ENCODE measurements at regions not wholly inside any gene's neighbourhood (a gene's known extent, or its start where the extent isn't known, plus 50 kb on each side); places are given as distances from the start of the nearest gene placed in this dataset.
A peak's percentile ranks its signal among the peaks of the same experiment; 100 is the strongest.
"Not testable (repeated sequence)": the region's sequence is repeated elsewhere in the genome, so short reads cannot be mapped to it uniquely, and the experiment has no call there.

DNA sequence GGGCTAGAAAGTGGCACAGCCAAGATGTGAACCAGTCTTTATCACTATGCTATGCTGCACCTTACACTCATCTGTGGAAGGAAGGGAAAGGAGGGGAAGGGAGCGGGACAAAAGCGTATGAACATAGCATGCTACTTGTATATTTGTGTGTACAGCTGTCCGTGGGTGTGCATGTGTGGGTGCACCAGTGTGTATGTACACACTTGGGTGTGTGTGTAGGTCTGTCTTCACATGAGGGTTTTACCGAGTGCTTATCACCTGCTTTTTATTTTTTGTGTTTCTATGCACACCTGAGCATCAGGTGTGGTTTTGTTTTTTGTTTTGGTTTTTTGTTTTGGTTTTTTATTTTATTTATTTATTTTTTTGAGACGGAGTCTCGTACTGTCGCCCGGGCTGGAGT, 255.7 kb downstream of the RRAGC start:
- Mint-ChIP-seq H3K4me1 (no peaks in the 10 kb centered on the region), H3K9me3 (no peaks in the 10 kb centered on the region), H3K4me3 (no peak overlapping the region), H3K27me3 (peaks cover 9% of the 10 kb centered on the region), H3K27ac (no peak overlapping the region), H3K36me3 (ENCODE audit: low read depth) (no peaks in the 10 kb centered on the region)
- no peak for DNase-seq
- POLR2A ChIA-PET, result no interaction called here
- CTCF ChIA-PET, result no interaction called here

DNA sequence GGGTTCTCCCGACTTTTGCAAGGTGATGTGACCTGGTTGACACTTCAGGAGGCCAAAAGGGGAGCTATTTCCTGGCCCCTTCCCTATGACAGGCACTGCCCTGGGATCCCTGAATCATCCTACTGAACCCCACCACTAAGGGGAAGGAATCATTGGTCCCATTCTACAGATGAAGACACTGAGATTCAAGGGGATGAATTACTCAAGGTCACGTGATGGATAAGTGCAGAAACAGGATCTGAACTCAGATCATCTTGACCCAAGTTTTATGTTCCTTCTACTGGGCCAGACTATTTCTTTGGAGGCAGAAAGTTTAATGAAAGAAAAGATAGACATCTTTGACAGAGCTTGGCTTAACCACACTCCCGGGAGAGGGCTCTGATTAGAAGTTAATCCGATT, 258.7 kb downstream of the RRAGC start:
- DNase-seq, result no peak
- Mint-ChIP-seq H3K27me3 (peaks cover 14% of the 10 kb centered on the region), H3K4me3 (no peak overlapping the region), H3K4me1 (no peaks in the 10 kb centered on the region), H3K27ac (no peak overlapping the region), H3K36me3 (ENCODE audit: low read depth) (no peaks in the 10 kb centered on the region), H3K9me3 (no peaks in the 10 kb centered on the region)
- POLR2A ChIA-PET, result no interaction called here
- CTCF ChIA-PET, result no interaction called here

DNA sequence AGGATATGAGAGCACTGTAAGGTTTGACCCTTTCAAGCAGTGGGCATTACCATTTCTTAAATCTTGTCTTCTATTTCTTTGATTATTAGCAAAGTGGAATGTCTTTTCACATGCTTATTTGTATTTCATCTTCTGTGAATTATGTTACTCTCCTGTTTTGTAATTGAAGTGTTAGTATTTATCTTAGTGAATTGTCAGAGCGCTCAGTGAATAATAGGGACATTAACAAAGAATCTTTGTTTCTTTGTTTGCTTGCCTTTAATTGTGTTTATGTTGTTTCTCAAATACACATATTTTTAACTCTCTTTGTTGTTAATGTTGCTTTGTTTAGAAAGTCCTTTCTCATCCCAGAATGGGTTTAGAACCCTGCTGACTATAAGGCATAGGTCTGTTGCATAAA, 259.3 kb downstream of the RRAGC start:
- peaks cover 14% of the 10 kb centered on the region for H3K27me3 Mint-ChIP-seq
- ChIA-PET CTCF (no interaction called here), POLR2A (no interaction called here)
- H3K9me3 Mint-ChIP-seq, result no peaks in the 10 kb centered on the region
- H3K27ac Mint-ChIP-seq, result no peak overlapping the region
- H3K4me3 Mint-ChIP-seq, result no peak overlapping the region
- no peak for DNase-seq
- no peaks in the 10 kb centered on the region for H3K36me3 Mint-ChIP-seq (ENCODE audit: low read depth)
- no peaks in the 10 kb centered on the region for H3K4me1 Mint-ChIP-seq

DNA sequence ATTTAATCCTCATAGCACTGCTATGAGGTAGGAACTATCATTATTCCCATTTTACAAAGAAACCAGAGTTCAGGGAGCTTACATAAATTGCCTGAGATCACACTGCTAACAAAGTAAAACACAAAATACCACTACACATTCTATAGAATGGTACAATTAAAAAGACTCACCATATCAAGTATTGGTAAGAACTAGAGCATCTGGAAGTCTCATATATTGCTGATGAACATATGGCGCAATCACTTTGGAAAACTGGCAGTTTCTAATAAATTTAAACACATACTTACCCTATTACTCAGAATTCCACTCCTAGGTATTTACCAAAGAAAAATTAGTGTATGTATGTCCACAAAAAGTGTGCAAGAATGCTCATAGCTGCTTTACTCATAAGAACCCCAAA, 261.5 kb downstream of the RRAGC start:
- Mint-ChIP-seq H3K9me3 (peaks cover 13% of the 10 kb centered on the region), H3K36me3 (ENCODE audit: low read depth) (peaks cover 3% of the 10 kb centered on the region), H3K4me3 (no peak overlapping the region), H3K27me3 (peaks cover 22% of the 10 kb centered on the region), H3K27ac (no peak overlapping the region), H3K4me1 (no peaks in the 10 kb centered on the region)
- ChIA-PET POLR2A (no interaction called here), CTCF (interaction anchor here (0.6 kb wide), 1 partner anchor 226 kb away, joined by 3 read pairs; no protein-coding TSS in a partner anchor)
- DNase-seq, result no peak

DNA sequence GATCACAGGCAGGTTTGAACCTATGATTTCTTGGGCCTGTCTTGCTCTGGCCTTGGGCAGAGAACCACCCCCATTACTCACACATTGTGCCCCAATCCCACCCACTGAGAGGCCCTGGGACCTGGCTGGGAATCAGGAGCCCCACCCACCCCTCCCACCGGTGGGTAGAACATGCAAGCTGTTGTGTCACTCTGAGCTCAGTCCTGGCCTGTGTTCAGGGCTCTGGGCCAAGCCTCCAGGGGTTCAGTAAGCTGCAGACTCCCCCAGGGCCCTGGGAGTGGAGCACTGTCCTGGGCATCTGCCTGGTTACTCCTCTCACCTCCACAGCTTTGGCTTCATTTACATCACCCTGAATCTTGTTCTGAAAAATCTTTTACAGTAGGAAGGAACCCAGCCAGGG, 270.5 kb downstream of the RRAGC start:
- Mint-ChIP-seq H3K9me3 (peaks cover 8% of the 10 kb centered on the region), H3K4me1 (peaks cover 17% of the 10 kb centered on the region), H3K4me3 (no peak overlapping the region), H3K36me3 (ENCODE audit: low read depth) (no peaks in the 10 kb centered on the region), H3K27ac (no peak overlapping the region), H3K27me3 (peaks cover 15% of the 10 kb centered on the region)
- POLR2A ChIA-PET, result no interaction called here
- CTCF ChIA-PET, result no interaction called here
- DNase-seq, result no peak

DNA sequence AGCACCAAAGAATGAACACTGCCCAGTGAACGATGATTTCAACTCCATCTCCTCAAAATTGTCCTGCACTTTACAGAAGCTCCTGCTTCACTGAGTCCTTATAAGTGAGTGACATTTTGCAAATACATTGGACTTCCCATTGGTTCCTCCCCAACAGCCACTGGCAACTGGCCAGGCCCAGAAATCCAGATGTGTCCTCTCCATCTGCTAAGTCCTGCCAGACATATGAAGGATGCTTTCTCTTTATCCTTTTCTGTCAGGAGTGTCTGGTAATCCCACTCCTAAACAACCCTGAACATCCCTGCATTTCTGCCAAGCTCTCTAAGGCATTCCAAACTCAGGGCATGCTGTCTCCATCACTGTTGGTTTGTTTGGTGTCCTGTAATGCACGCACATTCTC, 271.8 kb downstream of the RRAGC start:
- ChIA-PET CTCF (no interaction called here), POLR2A (no interaction called here)
- Mint-ChIP-seq H3K36me3 (ENCODE audit: low read depth) (no peaks in the 10 kb centered on the region), H3K27me3 (peaks cover 19% of the 10 kb centered on the region), H3K4me1 (peaks cover 17% of the 10 kb centered on the region), H3K27ac (no peak overlapping the region), H3K4me3 (no peak overlapping the region), H3K9me3 (no peaks in the 10 kb centered on the region)
- no peak for DNase-seq

DNA sequence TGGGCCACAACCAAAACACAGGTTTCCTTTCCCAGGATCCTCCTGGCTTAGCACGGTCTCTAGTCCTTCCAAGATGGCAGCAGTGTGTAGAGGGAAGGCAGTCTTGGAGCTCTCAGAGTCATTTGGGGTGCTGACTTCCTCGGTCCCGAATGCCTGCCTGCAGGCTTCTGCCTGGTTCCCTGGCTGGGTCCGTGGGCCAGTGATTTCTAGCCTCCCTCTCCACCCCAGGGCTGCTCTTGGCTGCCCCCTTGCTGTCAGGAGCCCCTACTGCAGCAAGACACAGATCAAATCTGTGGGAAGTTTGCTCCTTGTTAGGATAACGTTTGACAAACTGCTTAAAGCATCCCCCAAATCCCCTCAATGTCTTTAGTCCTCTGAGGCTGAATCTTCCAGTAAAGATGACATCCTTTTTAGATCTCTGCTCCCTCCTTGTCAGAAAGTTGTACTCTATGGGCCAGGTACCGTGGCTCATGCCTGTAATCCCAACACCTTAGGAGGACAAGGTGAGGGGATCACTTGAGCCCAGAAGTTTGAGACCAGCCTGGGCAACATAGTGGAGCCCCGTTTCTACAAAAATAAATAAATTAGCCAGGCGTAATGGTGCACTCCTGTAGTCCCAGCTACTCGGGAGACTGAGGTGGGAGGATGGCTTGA, 272.5 kb downstream of the RRAGC start:
- H3K4me3 Mint-ChIP-seq, result no peak overlapping the region
- H3K27ac Mint-ChIP-seq, result no peak overlapping the region
- ChIA-PET POLR2A (no interaction called here), CTCF (interaction anchor here (0.8 kb wide), 1 partner anchor 60 kb away, joined by 3 read pairs; no protein-coding TSS in a partner anchor)
- no peaks in the 10 kb centered on the region for H3K9me3 Mint-ChIP-seq
- peak; percentile 56 for DNase-seq
- H3K4me1 Mint-ChIP-seq, result peaks cover 17% of the 10 kb centered on the region
- H3K36me3 Mint-ChIP-seq (ENCODE audit: low read depth), result no peaks in the 10 kb centered on the region
- H3K27me3 Mint-ChIP-seq, result peaks cover 23% of the 10 kb centered on the region

DNA sequence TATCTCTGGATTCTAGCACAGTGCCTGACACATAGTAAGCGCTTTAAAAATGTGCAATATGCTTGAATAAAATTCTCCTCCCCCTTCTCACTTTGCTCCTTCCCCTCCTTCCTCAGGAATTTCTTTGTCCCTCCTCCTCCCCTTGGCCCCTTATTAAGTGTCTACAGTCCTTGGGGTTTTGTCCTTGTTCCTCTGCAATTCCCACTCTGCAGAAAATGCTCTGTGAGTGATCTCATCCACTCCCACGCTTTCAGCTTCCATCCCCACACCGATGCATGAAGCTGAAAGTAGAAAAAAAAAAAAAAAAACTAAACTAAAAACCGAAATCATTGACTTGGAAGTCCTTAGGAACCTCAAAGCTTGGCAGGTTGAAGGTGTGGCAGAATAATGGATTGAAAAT, 273.6 kb downstream of the RRAGC start:
- ChIA-PET POLR2A (no interaction called here), CTCF (no interaction called here)
- Mint-ChIP-seq H3K4me1 (peaks cover 17% of the 10 kb centered on the region), H3K27me3 (peaks cover 33% of the 10 kb centered on the region), H3K27ac (no peak overlapping the region), H3K36me3 (ENCODE audit: low read depth) (no peaks in the 10 kb centered on the region), H3K9me3 (no peaks in the 10 kb centered on the region), H3K4me3 (no peak overlapping the region)
- no peak for DNase-seq

DNA sequence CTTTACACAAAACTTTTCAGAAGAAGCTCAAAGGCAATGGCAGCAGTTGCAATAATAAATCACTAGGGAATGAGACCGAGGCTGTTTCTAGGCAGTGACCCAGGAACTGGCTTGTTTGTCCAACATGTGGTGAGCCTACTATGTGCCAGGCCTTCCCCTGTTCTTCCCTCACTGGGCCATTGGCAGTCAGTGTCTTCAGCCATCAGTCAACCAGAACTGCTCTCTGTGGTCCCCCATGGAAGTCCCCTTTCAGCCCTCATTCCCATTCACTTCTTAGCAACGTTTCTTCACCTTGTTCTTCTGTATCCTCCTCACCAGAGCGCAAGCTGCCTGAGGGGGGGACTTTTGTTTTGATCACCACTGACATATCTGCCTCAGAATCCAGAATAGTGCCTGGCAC, 274.1 kb downstream of the RRAGC start:
- Mint-ChIP-seq H3K27me3 (peaks cover 38% of the 10 kb centered on the region), H3K27ac (no peak overlapping the region), H3K4me3 (no peak overlapping the region), H3K4me1 (peaks cover 17% of the 10 kb centered on the region), H3K9me3 (no peaks in the 10 kb centered on the region), H3K36me3 (ENCODE audit: low read depth) (no peaks in the 10 kb centered on the region)
- CTCF ChIA-PET, result interaction anchor here (1.2 kb wide), 1 partner anchor 11 kb away, joined by 4 read pairs; no protein-coding TSS in a partner anchor
- no peak for DNase-seq
- POLR2A ChIA-PET, result no interaction called here

DNA sequence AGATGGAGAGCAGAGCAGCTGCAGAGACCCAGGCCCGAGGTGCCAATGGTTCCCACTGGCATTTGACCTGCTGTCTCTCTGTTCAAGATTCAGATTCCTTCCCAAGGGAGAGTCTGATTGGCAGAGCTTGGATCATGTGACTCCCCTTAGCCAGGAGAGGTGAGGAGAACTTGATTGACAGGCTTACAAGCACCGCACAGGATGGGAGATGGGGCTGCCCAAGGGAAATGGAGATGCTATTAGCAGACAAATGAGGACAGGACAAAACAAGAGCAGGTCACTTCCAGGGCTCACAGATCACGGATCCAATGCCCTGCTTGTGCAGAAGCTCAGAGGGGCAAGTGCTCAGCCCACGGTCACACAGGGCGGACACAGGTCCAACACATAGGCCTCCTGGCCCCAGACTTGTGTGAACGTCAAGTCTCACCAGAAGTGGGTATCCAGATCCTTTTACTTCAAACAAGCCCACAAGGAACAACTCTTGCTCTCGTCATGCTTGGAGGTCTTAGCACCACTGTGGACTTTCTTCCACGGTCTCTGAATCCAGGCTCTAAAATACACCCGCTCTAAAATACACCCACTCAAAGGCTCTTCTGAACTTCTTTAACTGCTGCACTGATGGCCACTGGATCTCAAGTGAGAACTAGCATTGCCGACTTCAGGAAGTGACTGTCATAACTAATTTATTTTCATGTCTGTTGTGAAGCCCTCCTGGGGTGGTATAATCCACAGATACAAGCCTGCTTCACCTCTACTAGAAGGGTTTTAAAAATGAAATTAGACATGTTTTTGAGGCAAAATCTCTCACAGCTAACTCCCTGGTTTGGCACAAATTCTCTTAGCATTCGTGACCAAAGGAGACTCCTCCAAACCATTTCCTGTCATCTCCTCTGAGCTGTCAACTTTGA, 274.9 kb downstream of the RRAGC start:
- ChIA-PET POLR2A (no interaction called here), CTCF (interaction anchor here (1.2 kb wide), 1 partner anchor 10 kb away, joined by 4 read pairs; no protein-coding TSS in a partner anchor)
- DNase-seq, result no peak
- Mint-ChIP-seq H3K9me3 (no peaks in the 10 kb centered on the region), H3K36me3 (ENCODE audit: low read depth) (no peaks in the 10 kb centered on the region), H3K27me3 (peaks cover 45% of the 10 kb centered on the region), H3K27ac (peak overlapping the region; percentile 28), H3K4me1 (peaks cover 17% of the 10 kb centered on the region), H3K4me3 (no peak overlapping the region)

DNA sequence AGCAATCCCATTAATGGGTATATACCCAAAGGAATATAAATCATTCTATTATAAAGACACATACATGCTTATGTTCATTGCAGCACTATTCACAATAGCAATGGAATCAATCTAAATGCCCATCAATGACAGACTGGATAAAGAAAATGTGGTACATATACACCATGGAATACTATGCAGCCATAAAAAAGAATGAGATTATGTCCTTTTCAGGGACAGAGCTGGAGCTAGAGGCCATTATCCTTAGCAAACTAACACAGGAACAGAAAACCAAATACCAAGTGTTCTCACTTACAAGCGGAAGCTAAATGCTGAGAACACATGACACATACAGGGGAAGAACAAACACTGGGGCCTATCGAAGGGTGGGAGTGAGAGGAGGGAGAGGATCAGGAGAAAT, 276.3 kb downstream of the RRAGC start:
- CTCF ChIA-PET; DNase-seq; H3K4me3 Mint-ChIP-seq; H3K9me3 Mint-ChIP-seq; H3K36me3 Mint-ChIP-seq (ENCODE audit: low read depth); POLR2A ChIA-PET; H3K27ac Mint-ChIP-seq: not testable (repeated sequence)
- H3K27me3 Mint-ChIP-seq, result peaks cover 60% of the 10 kb centered on the region
- peaks cover 18% of the 10 kb centered on the region for H3K4me1 Mint-ChIP-seq

DNA sequence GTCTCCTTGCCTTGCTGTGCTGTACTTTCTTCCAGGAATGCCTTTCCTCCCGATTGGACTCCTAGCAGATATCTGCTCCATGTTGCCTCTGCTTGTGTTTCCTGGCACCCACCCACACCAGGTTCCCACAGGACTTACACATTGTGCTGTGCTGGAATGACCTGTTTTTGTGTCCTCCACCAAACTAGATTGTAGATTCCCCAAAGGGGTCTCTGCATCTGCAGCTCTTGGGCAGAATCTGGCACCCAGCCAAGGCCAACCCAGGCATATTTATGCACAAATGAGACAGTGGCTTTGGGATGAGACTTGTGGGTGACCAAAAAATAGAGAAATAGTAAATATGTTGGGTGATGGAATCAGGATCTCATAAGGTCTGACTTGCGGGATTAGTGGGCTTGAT, 278.2 kb downstream of the RRAGC start:
- Mint-ChIP-seq H3K9me3 (no peaks in the 10 kb centered on the region), H3K4me3 (no peak overlapping the region), H3K27me3 (peaks cover 72% of the 10 kb centered on the region), H3K36me3 (ENCODE audit: low read depth) (no peaks in the 10 kb centered on the region), H3K4me1 (peaks cover 21% of the 10 kb centered on the region), H3K27ac (no peak overlapping the region)
- no peak for DNase-seq
- ChIA-PET CTCF (interaction anchor here (0.8 kb wide), 1 partner anchor 45 kb away, joined by 3 read pairs; no protein-coding TSS in a partner anchor), POLR2A (no interaction called here)

DNA sequence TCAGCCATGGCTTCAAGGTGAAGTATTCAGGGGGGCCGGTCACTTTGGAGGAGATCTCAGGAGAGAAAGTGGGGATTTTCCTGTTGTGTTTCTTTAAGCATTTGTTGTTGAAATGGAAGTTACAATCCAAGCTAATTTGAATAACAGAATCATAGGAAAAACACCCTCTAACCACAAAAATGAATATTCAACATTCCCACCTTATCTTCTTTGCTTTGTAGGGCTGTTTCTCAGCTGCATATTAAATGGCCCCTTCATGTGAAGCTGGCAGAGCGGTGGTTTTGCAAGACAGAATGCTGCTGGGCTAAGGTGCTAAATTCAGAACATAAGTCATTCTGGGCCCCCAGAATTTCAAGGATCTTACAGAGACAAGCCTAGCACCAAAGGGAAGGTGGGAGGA, 279.0 kb downstream of the RRAGC start:
- Mint-ChIP-seq H3K4me1 (peaks cover 16% of the 10 kb centered on the region), H3K27ac (no peak overlapping the region), H3K4me3 (no peak overlapping the region), H3K27me3 (peaks cover 72% of the 10 kb centered on the region), H3K36me3 (ENCODE audit: low read depth) (no peaks in the 10 kb centered on the region), H3K9me3 (no peaks in the 10 kb centered on the region)
- POLR2A ChIA-PET, result no interaction called here
- DNase-seq, result no peak
- CTCF ChIA-PET, result no interaction called here

Measured in activated CD4-positive, alpha-beta T cell treated with anti-CD3 and anti-CD28 coated beads, Interleukin-2, amount 10 ng/mL, durations not matched to agents 7 days and 5 days (primary cell).